ENCODE measurements at regions not wholly inside any gene's neighbourhood (a gene's known extent, or its start where the extent isn't known, plus 50 kb on each side); places are given as distances from the start of the nearest gene placed in this dataset.

- intact Hi-C loops (cut with DNase I; ENCODE audit: low total_unique reads), result no loop called here
- no peak overlapping the region for H3K4me3 ChIP-seq
- DNase-seq (ENCODE audit: low spot score in 2 of 2), result no peak
- no peak overlapping the region for H3K27ac ChIP-seq
- no peaks in the 10 kb centered on the region for H3K4me1 ChIP-seq
- TF ChIP-seq POLR2AphosphoS5 (IDR thresholded peaks at IDR 0.05) (no peak), CTCF (IDR thresholded peaks at IDR 0.05) (no peak), POLR2A (IDR thresholded peaks at IDR 0.05) (no peak)
- no peaks in the 10 kb centered on the region for H3K27me3 ChIP-seq
- no peaks in the 10 kb centered on the region for H3K9me3 ChIP-seq
- no peaks in the 10 kb centered on the region for H3K36me3 ChIP-seq
These were observed 321.2 kb downstream of the CHRM3 start for GRCh38 chr1:239707615-239708014.

- no peaks in the 10 kb centered on the region for H3K4me1 ChIP-seq
- intact Hi-C loops (cut with DNase I; ENCODE audit: low total_unique reads), result no loop called here
- H3K4me3 ChIP-seq, result no peak overlapping the region
- no peak for DNase-seq (ENCODE audit: low spot score in 2 of 2)
- no peaks in the 10 kb centered on the region for H3K36me3 ChIP-seq
- TF ChIP-seq CTCF (IDR thresholded peaks at IDR 0.05) (no peak), POLR2A (IDR thresholded peaks at IDR 0.05) (no peak)
- no peaks in the 10 kb centered on the region for H3K9me3 ChIP-seq
- H3K27ac ChIP-seq, result no peak overlapping the region
- H3K27me3 ChIP-seq, result no peaks in the 10 kb centered on the region
These were observed 322.3 kb downstream of the CHRM3 start for GRCh38 chr1:239708622-239709021.

GRCh38 chr1:239711768-239712167 is 325.4 kb downstream of the CHRM3 start:
- no peak overlapping the region for H3K27ac ChIP-seq
- no peaks in the 10 kb centered on the region for H3K4me1 ChIP-seq
- TF ChIP-seq POLR2A (IDR thresholded peaks at IDR 0.05) (no peak), POLR2AphosphoS5 (IDR thresholded peaks at IDR 0.05) (no peak), CTCF (IDR thresholded peaks at IDR 0.05) (no peak)
- no peak overlapping the region for H3K4me3 ChIP-seq
- no peaks in the 10 kb centered on the region for H3K27me3 ChIP-seq
- intact Hi-C loops (cut with DNase I; ENCODE audit: low total_unique reads), result no loop called here
- H3K9me3 ChIP-seq, result no peaks in the 10 kb centered on the region
- DNase-seq (ENCODE audit: low spot score in 2 of 2), result no peak
- no peaks in the 10 kb centered on the region for H3K36me3 ChIP-seq

GRCh38 chr1:239717097-239717917 is 330.9 kb downstream of the CHRM3 start:
- H3K36me3 ChIP-seq, result no peaks in the 10 kb centered on the region
- H3K9me3 ChIP-seq, result no peaks in the 10 kb centered on the region
- H3K27me3 ChIP-seq, result no peaks in the 10 kb centered on the region
- DNase-seq (ENCODE audit: low spot score in 2 of 2), result no peak
- no peaks in the 10 kb centered on the region for H3K4me1 ChIP-seq
- no peak overlapping the region for H3K4me3 ChIP-seq
- no peak overlapping the region for H3K27ac ChIP-seq
- intact Hi-C loops (cut with DNase I; ENCODE audit: low total_unique reads), result no loop called here
- TF ChIP-seq POLR2A (IDR thresholded peaks at IDR 0.05), result no peak
- TF ChIP-seq POLR2AphosphoS5 (IDR thresholded peaks at IDR 0.05), result no peak
- TF ChIP-seq CTCF (IDR thresholded peaks at IDR 0.05), result no peak

GRCh38 chr1:239717918-239718184 is 331.5 kb downstream of the CHRM3 start:
- H3K4me1 ChIP-seq, result no peaks in the 10 kb centered on the region
- no peak for DNase-seq (ENCODE audit: low spot score in 2 of 2)
- H3K27me3 ChIP-seq, result no peaks in the 10 kb centered on the region
- H3K4me3 ChIP-seq, result no peak overlapping the region
- no peaks in the 10 kb centered on the region for H3K9me3 ChIP-seq
- intact Hi-C loops (cut with DNase I; ENCODE audit: low total_unique reads), result no loop called here
- no peaks in the 10 kb centered on the region for H3K36me3 ChIP-seq
- no peak for TF ChIP-seq POLR2A (IDR thresholded peaks at IDR 0.05)
- TF ChIP-seq CTCF (IDR thresholded peaks at IDR 0.05), result no peak
- TF ChIP-seq POLR2AphosphoS5 (IDR thresholded peaks at IDR 0.05), result no peak
- no peak overlapping the region for H3K27ac ChIP-seq

Measured in breast epithelium (tissue), 4 donors.